NCI-H526 treated with DMSO at 0.1 percent for 48 hours (cell line): ENCODE measurements at regions not wholly inside any gene's neighbourhood (a gene's known extent, or its start where the extent isn't known, plus 50 kb on each side); places are given as distances from the start of the nearest gene placed in this dataset.
"Not testable (repeated sequence)": the region's sequence is repeated elsewhere in the genome, so short reads cannot be mapped to it uniquely, and the experiment has no call there.

Experiments
- DNase-seq: peaks from one replicate; lab custom pipeline; 2025; lab: John Stamatoyannopoulos, UW

- not testable (repeated sequence) for DNase-seq
Observed at GRCh38 chr2:133882159-133882558, 313.9 kb upstream of the NCKAP5 start.

- DNase-seq, result peak; percentile 30
Observed at GRCh38 chr2:133884739-133885381, 316.6 kb upstream of the NCKAP5 start.

GRCh38 chr2:133885847-133886246 lies 317.6 kb upstream of the NCKAP5 start:
- no peak for DNase-seq

- DNase-seq, result peak; percentile 56
Observed at GRCh38 chr2:133886735-133887675, 318.7 kb upstream of the NCKAP5 start.

- no peak for DNase-seq
Observed at GRCh38 chr2:133887676-133888040, 319.4 kb upstream of the NCKAP5 start.

GRCh38 chr2:133888107-133888506 lies 319.8 kb upstream of the NCKAP5 start:
- no peak for DNase-seq

- no peak for DNase-seq
Observed at GRCh38 chr2:133888621-133889219, 320.5 kb upstream of the NCKAP5 start.

- no peak for DNase-seq
Observed at GRCh38 chr2:133892352-133892913, 324.2 kb upstream of the NCKAP5 start.

- DNase-seq, result no peak
Observed at GRCh38 chr2:133894429-133894828, 326.2 kb upstream of the NCKAP5 start.

GRCh38 chr2:133897838-133898237 lies 329.6 kb upstream of the NCKAP5 start:
- not testable (repeated sequence) for DNase-seq

- no peak for DNase-seq
Observed at GRCh38 chr2:133900909-133901308, 332.6 kb upstream of the NCKAP5 start.

- DNase-seq, result no peak
Observed at GRCh38 chr2:133906396-133906795, 338.1 kb upstream of the NCKAP5 start.

GRCh38 chr2:133906926-133907325 lies 338.7 kb upstream of the NCKAP5 start:
- DNase-seq, result no peak

GRCh38 chr2:133908171-133908570 lies 339.9 kb upstream of the NCKAP5 start:
- DNase-seq, result no peak

- no peak for DNase-seq
Observed at GRCh38 chr2:133918141-133918540, 335.7 kb upstream of the MGAT5 start.

GRCh38 chr2:133919285-133919684 lies 334.6 kb upstream of the MGAT5 start:
- DNase-seq, result no peak

GRCh38 chr2:133927894-133928293 lies 326.0 kb upstream of the MGAT5 start:
- no peak for DNase-seq

- no peak for DNase-seq
Observed at GRCh38 chr2:133936096-133936495, 317.8 kb upstream of the MGAT5 start.

- DNase-seq, result no peak
Observed at GRCh38 chr2:133936601-133937000, 317.3 kb upstream of the MGAT5 start.

GRCh38 chr2:133937669-133938068 lies 316.2 kb upstream of the MGAT5 start:
- DNase-seq, result no peak

GRCh38 chr2:133940134-133940533 lies 313.7 kb upstream of the MGAT5 start:
- no peak for DNase-seq

GRCh38 chr2:133941666-133942065 lies 312.2 kb upstream of the MGAT5 start:
- DNase-seq, result no peak

GRCh38 chr2:133942398-133942797 lies 311.5 kb upstream of the MGAT5 start:
- DNase-seq, result no peak
